Stimulated activated naive B cell treated with anti-CD40 and anti-IgM and Interleukin-4, amounts not matched to agents 10 μg/mL and 1 μg/mL and 100 μg/mL, for 72 hours (primary cell): ENCODE measurements at regions not wholly inside any gene's neighbourhood (a gene's known extent, or its start where the extent isn't known, plus 50 kb on each side); places are given as distances from the start of the nearest gene placed in this dataset.
"Not testable (repeated sequence)": the region's sequence is repeated elsewhere in the genome, so short reads cannot be mapped to it uniquely, and the experiment has no call there.

ENCODE experiments used
- ATAC-seq, 2 donors: fragments of 150-1000 bp; cut with Tn5 transposase; replicated peaks; 2 replicates each; pipeline ENCODE4 v1.10.0; 2021; ENCODE audit warnings: moderate library complexity in 1 of 2
- DNase-seq: peaks from one replicate; pipeline ENCODE4 v3.0.0; 2021
- H3K27ac Mint-ChIP-seq: one replicate; pipeline ENCODE4 v1.8.0; 2022; ENCODE audit warnings: mild to moderate bottlenecking, mixed read lengths
- H3K27me3 Mint-ChIP-seq, 2 donors: one replicate each; pipeline ENCODE4 v1.8.0; 2022; ENCODE audit warnings: mixed read lengths in 2 of 2
- H3K36me3 Mint-ChIP-seq, 2 donors: one replicate each; pipeline ENCODE4 v1.8.0; 2022; ENCODE audit warnings: mixed read lengths in 2 of 2, mild to moderate bottlenecking in 1 of 2
- H3K4me1 Mint-ChIP-seq, 2 donors: one replicate each; pipeline ENCODE4 v1.8.0; 2022; ENCODE audit warnings: mixed read lengths in 2 of 2, mild to moderate bottlenecking in 1 of 2
- H3K4me3 Mint-ChIP-seq, 2 donors: one replicate each; pipeline ENCODE4 v1.8.0; 2022; ENCODE audit warnings: mild to moderate bottlenecking in 2 of 2, mixed read lengths in 2 of 2, moderate library complexity in 1 of 2
- H3K9me3 Mint-ChIP-seq, 2 donors: one replicate each; pipeline ENCODE4 v1.8.0; 2022; ENCODE audit warnings: mixed read lengths in 2 of 2, mild to moderate bottlenecking in 1 of 2

- no peaks in the 10 kb centered on the region for H3K4me1 Mint-ChIP-seq
- DNase-seq: no peak
- H3K27ac Mint-ChIP-seq: no peak overlapping the region
- H3K9me3 Mint-ChIP-seq: peaks cover 4 to 10% of the 10 kb centered on the region in 2 donors
- no peak overlapping the region for H3K4me3 Mint-ChIP-seq
- H3K36me3 Mint-ChIP-seq: no peaks in the 10 kb centered on the region
- no peak for ATAC-seq
- H3K27me3 Mint-ChIP-seq: peaks cover under 1 to 4% of the 10 kb centered on the region in 2 donors
These were observed 54.4 kb upstream of the BMP4 start for GRCh38 chr14:54010981-54011380.

- DNase-seq (no peak), ATAC-seq (no peak)
- Mint-ChIP-seq H3K27me3 (peaks cover 0 to 4% of the 10 kb centered on the region in 2 donors), H3K27ac (no peak overlapping the region), H3K9me3 (peaks cover 8 to 12% of the 10 kb centered on the region in 2 donors), H3K36me3 (no peaks in the 10 kb centered on the region), H3K4me3 (no peak overlapping the region), H3K4me1 (no peaks in the 10 kb centered on the region)
These were observed 66.4 kb upstream of the BMP4 start for GRCh38 chr14:54023027-54023426.

- ATAC-seq: no peak
These were observed 69.0 kb upstream of the BMP4 start for GRCh38 chr14:54025661-54026060.

GRCh38 chr14:54026671-54027070 is 70.0 kb upstream of the BMP4 start:
- ATAC-seq: no peak
- no peaks in the 10 kb centered on the region for H3K4me1 Mint-ChIP-seq
- H3K36me3 Mint-ChIP-seq: no peaks in the 10 kb centered on the region

More at GRCh38 chr14:54025661-54026060, 69.0 kb upstream of the BMP4 start:
- H3K9me3 Mint-ChIP-seq: peaks cover 11 to 13% of the 10 kb centered on the region in 2 donors
- no peaks in the 10 kb centered on the region for H3K4me1 Mint-ChIP-seq
- H3K27ac Mint-ChIP-seq: no peak overlapping the region
- H3K36me3 Mint-ChIP-seq: no peaks in the 10 kb centered on the region
- H3K27me3 Mint-ChIP-seq: peaks cover 0 to 4% of the 10 kb centered on the region in 2 donors
- H3K4me3 Mint-ChIP-seq: no peak overlapping the region
- no peak for DNase-seq

GRCh38 chr14:54030996-54031395 is 74.4 kb upstream of the BMP4 start:
- peaks cover 11 to 12% of the 10 kb centered on the region in 2 donors for H3K9me3 Mint-ChIP-seq
- not testable (repeated sequence) for H3K36me3 Mint-ChIP-seq

More at GRCh38 chr14:54026671-54027070, 70.0 kb upstream of the BMP4 start:
- DNase-seq: no peak
- no peak overlapping the region for H3K27ac Mint-ChIP-seq
- no peak overlapping the region for H3K4me3 Mint-ChIP-seq
- peaks cover 10 to 11% of the 10 kb centered on the region in 2 donors for H3K9me3 Mint-ChIP-seq
- H3K27me3 Mint-ChIP-seq: peaks cover 0 to 4% of the 10 kb centered on the region in 2 donors

GRCh38 chr14:54033285-54033684 is 76.7 kb upstream of the BMP4 start:
- H3K9me3 Mint-ChIP-seq: peaks cover 11 to 13% of the 10 kb centered on the region in 2 donors
- DNase-seq, H3K27me3 Mint-ChIP-seq, H3K36me3 Mint-ChIP-seq, ATAC-seq, H3K4me3 Mint-ChIP-seq, H3K4me1 Mint-ChIP-seq, H3K27ac Mint-ChIP-seq: not testable (repeated sequence)

More at GRCh38 chr14:54030996-54031395, 74.4 kb upstream of the BMP4 start:
- not testable (repeated sequence) for H3K27me3 Mint-ChIP-seq, H3K27ac Mint-ChIP-seq, DNase-seq, H3K4me3 Mint-ChIP-seq, H3K4me1 Mint-ChIP-seq, ATAC-seq

- peaks cover 6% of the 10 kb centered on the region in 2 donors for H3K9me3 Mint-ChIP-seq
- ATAC-seq: no peak
- no peaks in the 10 kb centered on the region for H3K27me3 Mint-ChIP-seq
- H3K27ac Mint-ChIP-seq: no peak overlapping the region
- H3K4me3 Mint-ChIP-seq: no peak overlapping the region
- no peaks in the 10 kb centered on the region for H3K36me3 Mint-ChIP-seq
- no peaks in the 10 kb centered on the region for H3K4me1 Mint-ChIP-seq
- DNase-seq: no peak
These were observed 82.1 kb upstream of the BMP4 start for GRCh38 chr14:54038724-54039123.

GRCh38 chr14:54039311-54039710 is 82.7 kb upstream of the BMP4 start:
- Mint-ChIP-seq H3K4me3 (no peak overlapping the region), H3K4me1 (no peaks in the 10 kb centered on the region), H3K27ac (no peak overlapping the region), H3K36me3 (no peaks in the 10 kb centered on the region), H3K9me3 (peaks cover 6 to 7% of the 10 kb centered on the region in 2 donors), H3K27me3 (no peaks in the 10 kb centered on the region)
- ATAC-seq (no peak), DNase-seq (no peak)

GRCh38 chr14:54040846-54041245 is 84.2 kb upstream of the BMP4 start:
- ATAC-seq (no peak), DNase-seq (no peak)
- no peak overlapping the region for H3K27ac Mint-ChIP-seq
- no peaks in the 10 kb centered on the region for H3K4me1 Mint-ChIP-seq
- H3K27me3 Mint-ChIP-seq: no peaks in the 10 kb centered on the region
- H3K36me3 Mint-ChIP-seq: no peaks in the 10 kb centered on the region
- no peak overlapping the region for H3K4me3 Mint-ChIP-seq
- H3K9me3 Mint-ChIP-seq: peaks cover 0 to 3% of the 10 kb centered on the region in 2 donors

- Mint-ChIP-seq H3K4me3 (no peak overlapping the region), H3K27ac (no peak overlapping the region), H3K4me1 (no peaks in the 10 kb centered on the region), H3K9me3 (peaks cover 0 to 1% of the 10 kb centered on the region in 2 donors), H3K27me3 (no peaks in the 10 kb centered on the region), H3K36me3 (no peaks in the 10 kb centered on the region)
- DNase-seq (no peak), ATAC-seq (no peak)
These were observed 89.6 kb upstream of the BMP4 start for GRCh38 chr14:54046250-54046649.

- H3K27me3 Mint-ChIP-seq: no peaks in the 10 kb centered on the region
- H3K4me3 Mint-ChIP-seq: no peak overlapping the region
- no peak overlapping the region for H3K27ac Mint-ChIP-seq
- H3K9me3 Mint-ChIP-seq: peaks cover 0 to 1% of the 10 kb centered on the region in 2 donors
- H3K36me3 Mint-ChIP-seq: no peaks in the 10 kb centered on the region
- H3K4me1 Mint-ChIP-seq: no peaks in the 10 kb centered on the region
- no peak for DNase-seq
- ATAC-seq: no peak
These were observed 91.2 kb upstream of the BMP4 start for GRCh38 chr14:54047645-54048308.

- Mint-ChIP-seq H3K4me3 (no peak overlapping the region), H3K4me1 (no peaks in the 10 kb centered on the region), H3K9me3 (peaks cover 0 to 1% of the 10 kb centered on the region in 2 donors), H3K36me3 (no peaks in the 10 kb centered on the region), H3K27ac (no peak overlapping the region), H3K27me3 (no peaks in the 10 kb centered on the region)
- no peak for DNase-seq
- ATAC-seq: no peak
These were observed 91.7 kb upstream of the BMP4 start for GRCh38 chr14:54048311-54048710.

GRCh38 chr14:54048736-54049135 is 92.1 kb upstream of the BMP4 start:
- Mint-ChIP-seq H3K27ac (no peak overlapping the region), H3K36me3 (no peaks in the 10 kb centered on the region), H3K4me3 (no peak overlapping the region), H3K27me3 (no peaks in the 10 kb centered on the region), H3K9me3 (peaks cover 0 to 1% of the 10 kb centered on the region in 2 donors), H3K4me1 (no peaks in the 10 kb centered on the region)
- ATAC-seq: no peak
- DNase-seq: no peak

GRCh38 chr14:54050759-54051158 is 94.1 kb upstream of the BMP4 start:
- Mint-ChIP-seq H3K4me1 (no peaks in the 10 kb centered on the region), H3K36me3 (no peaks in the 10 kb centered on the region), H3K27me3 (no peaks in the 10 kb centered on the region), H3K27ac (no peak overlapping the region), H3K9me3 (no peaks in the 10 kb centered on the region), H3K4me3 (no peak overlapping the region)
- DNase-seq (no peak), ATAC-seq (no peak)

GRCh38 chr14:54052696-54053385 is 96.2 kb upstream of the BMP4 start:
- H3K4me3 Mint-ChIP-seq: no peak overlapping the region
- no peak overlapping the region for H3K27ac Mint-ChIP-seq
- no peaks in the 10 kb centered on the region for H3K9me3 Mint-ChIP-seq
- no peaks in the 10 kb centered on the region for H3K27me3 Mint-ChIP-seq
- ATAC-seq (no peak), DNase-seq (no peak)
- no peaks in the 10 kb centered on the region for H3K4me1 Mint-ChIP-seq
- no peaks in the 10 kb centered on the region for H3K36me3 Mint-ChIP-seq
